H9 (cell line): ENCODE measurements at regions not wholly inside any gene's neighbourhood (a gene's known extent, or its start where the extent isn't known, plus 50 kb on each side); places are given as distances from the start of the nearest gene placed in this dataset.

Source experiments
- DNase-seq: peaks from one replicate; pipeline ENCODE4 v3.0.0-alpha.2; 2017
- H2AFZ ChIP-seq: one replicate; pipeline ENCODE4 v1.6.1; 2013; ENCODE audit warnings: mild to moderate bottlenecking, low read length, control low read depth, moderate library complexity
- H2AK5ac ChIP-seq: 2 replicates; pipeline ENCODE4 v1.6.1; 2013; ENCODE audit warnings: low read length, control low read depth, mixed read lengths; ENCODE audit not compliant: insufficient read length
- H2BK120ac ChIP-seq: one replicate; pipeline ENCODE4 v1.6.1; 2013; ENCODE audit warnings: low read depth, mild to moderate bottlenecking, low read length, control low read depth, inconsistent platforms; ENCODE audit not compliant: poor library complexity, severe bottlenecking
- H2BK12ac ChIP-seq: 2 replicates; pipeline ENCODE4 v1.6.1; 2013; ENCODE audit warnings: low read length, control low read depth, mixed read lengths, low read depth; ENCODE audit not compliant: insufficient read length
- H2BK15ac ChIP-seq: 2 replicates; pipeline ENCODE4 v1.6.1; 2013; ENCODE audit warnings: low read depth, low read length, control low read depth
- H2BK20ac ChIP-seq: one replicate; pipeline ENCODE4 v1.6.1; 2013; ENCODE audit warnings: low read depth, mild to moderate bottlenecking, low read length, control low read depth, inconsistent platforms; ENCODE audit not compliant: poor library complexity, severe bottlenecking
- H2BK5ac ChIP-seq: 2 replicates; pipeline ENCODE4 v1.6.1; 2013; ENCODE audit warnings: low read length, control low read depth, mixed read lengths; ENCODE audit not compliant: insufficient read length
- H3K14ac ChIP-seq: 2 replicates; pipeline ENCODE4 v1.6.1; 2013; ENCODE audit warnings: low read length, control low read depth; ENCODE audit not compliant: insufficient read depth
- H3K18ac ChIP-seq: 2 replicates; pipeline ENCODE4 v1.6.1; 2013; ENCODE audit warnings: low read depth, mild to moderate bottlenecking, mixed read lengths, low read length, control low read depth; ENCODE audit not compliant: insufficient read length
- H3K23ac ChIP-seq: 2 replicates; pipeline ENCODE4 v1.6.1; 2013; ENCODE audit warnings: low read length, control low read depth, mixed read lengths, low read depth; ENCODE audit not compliant: insufficient read length
- H3K23me2 ChIP-seq: 2 replicates; pipeline ENCODE4 v1.6.1; 2013; ENCODE audit warnings: low read depth, mild to moderate bottlenecking, mixed read lengths, low read length, control low read depth; ENCODE audit not compliant: insufficient read length, poor library complexity, severe bottlenecking
- H3K27ac ChIP-seq: 2 replicates; pipeline ENCODE4 v1.5.1; 2013; ENCODE audit warnings: low read length, control low read depth, mixed read lengths, low read depth; ENCODE audit not compliant: insufficient read length
- H3K27me3 ChIP-seq: 2 replicates; pipeline ENCODE4 v1.6.1; 2013; ENCODE audit warnings: low read length, control low read depth, inconsistent platforms; ENCODE audit not compliant: insufficient read depth
- H3K4ac ChIP-seq: 2 replicates; pipeline ENCODE4 v1.6.1; 2013; ENCODE audit warnings: low read depth, mild to moderate bottlenecking, control low read depth, inconsistent platforms, low read length, moderate library complexity
- H3K4me1 ChIP-seq: 2 replicates; pipeline ENCODE4 v1.6.1; 2013; ENCODE audit warnings: low read length, control low read depth, inconsistent platforms; ENCODE audit not compliant: insufficient read depth
- H3K4me2 ChIP-seq: 2 replicates; pipeline ENCODE4 v1.6.1; 2013; ENCODE audit warnings: low read length, control low read depth, mixed read lengths; ENCODE audit not compliant: insufficient read length, insufficient read depth
- H3K56ac ChIP-seq: 2 replicates; pipeline ENCODE4 v1.6.1; 2013; ENCODE audit warnings: low read depth, mild to moderate bottlenecking, mixed read lengths, low read length, control low read depth; ENCODE audit not compliant: insufficient read length
- H3K79me1 ChIP-seq: 2 replicates; pipeline ENCODE4 v1.6.1; 2013; ENCODE audit warnings: low read depth, mild to moderate bottlenecking, moderate library complexity, low read length, control low read depth, inconsistent platforms; ENCODE audit not compliant: insufficient read depth, poor library complexity, severe bottlenecking
- H3K79me2 ChIP-seq: 2 replicates; pipeline ENCODE4 v1.6.1; 2013; ENCODE audit warnings: low read length, control low read depth, inconsistent platforms; ENCODE audit not compliant: insufficient read depth
- H3K9ac ChIP-seq: 2 replicates; pipeline ENCODE4 v1.6.1; 2013; ENCODE audit warnings: low read length, control low read depth, mixed read lengths; ENCODE audit not compliant: insufficient read length; ENCODE audit errors: extremely low read depth
- H3K9me3 ChIP-seq: one replicate; pipeline ENCODE4 v1.6.1; 2013; ENCODE audit warnings: low read depth, low read length, inconsistent platforms; ENCODE audit not compliant: control insufficient read depth
- H3T11ph ChIP-seq: one replicate; pipeline ENCODE4 v1.6.1; 2013; ENCODE audit warnings: mild to moderate bottlenecking, low read length, control low read depth, inconsistent platforms
- H4K20me1 ChIP-seq: one replicate; pipeline ENCODE4 v1.6.1; 2013; ENCODE audit not compliant: control insufficient read depth, insufficient read length, insufficient read depth
- H4K5ac ChIP-seq: 2 replicates; pipeline ENCODE4 v1.6.1; 2013; ENCODE audit warnings: low read depth, mild to moderate bottlenecking, mixed read lengths, low read length, control low read depth; ENCODE audit not compliant: insufficient read length
- H4K8ac ChIP-seq: replicated peaks from 2 replicates; pipeline ENCODE4 v1.6.1; 2013; ENCODE audit warnings: low read length, control low read depth, mixed read lengths, low read depth; ENCODE audit not compliant: insufficient read length
- H4K91ac ChIP-seq: 2 replicates; pipeline ENCODE4 v1.6.1; 2013; ENCODE audit warnings: low read depth, mild to moderate bottlenecking, moderate library complexity, mixed read lengths, low read length, control low read depth; ENCODE audit not compliant: insufficient read length
- H3K27ac Mint-ChIP-seq, 3 experiments: 2 replicates in 2 of 3; 3 replicates in 1 of 3; pipeline ENCODE4 v1.8.0; 2020 to 2021; ENCODE audit warnings: mixed read lengths in 3 of 3, mild to moderate bottlenecking in 1 of 3, moderate library complexity in 1 of 3
- H3K27me3 Mint-ChIP-seq: 2 replicates; pipeline ENCODE4 v1.8.0; 2021; ENCODE audit warnings: low read depth, mild to moderate bottlenecking, moderate library complexity, mixed read lengths
- H3K36me3 Mint-ChIP-seq, 3 experiments: 2 replicates in 2 of 3; 3 replicates in 1 of 3; pipeline ENCODE4 v1.8.0; 2020 to 2021; ENCODE audit warnings: low read depth in 3 of 3, mixed read lengths in 3 of 3; ENCODE audit not compliant: insufficient read depth in 1 of 3
- H3K4me1 Mint-ChIP-seq, 2 experiments: 2 replicates each; pipeline ENCODE4 v1.8.0; 2020; ENCODE audit warnings: mixed read lengths in 2 of 2
- H3K4me3 Mint-ChIP-seq, 2 experiments: 2 replicates in 1 of 2; 3 replicates in 1 of 2; pipeline ENCODE4 v1.8.0; 2020 to 2021; ENCODE audit warnings: mild to moderate bottlenecking in 2 of 2, mixed read lengths in 2 of 2, moderate library complexity in 1 of 2
- H3K9me3 Mint-ChIP-seq, 2 experiments: 2 replicates in 1 of 2; 3 replicates in 1 of 2; pipeline ENCODE4 v1.8.0; 2020; ENCODE audit warnings: mild to moderate bottlenecking in 2 of 2, mixed read lengths in 2 of 2, moderate library complexity in 1 of 2
- CTCF ChIP-seq: fragments of 200-600 bp; sonication (generic); conservative IDR thresholded peaks from 3 replicates; pipeline ENCODE4 v1.8.0; 2021; ENCODE audit warnings: antibody characterized with exemption, mild to moderate bottlenecking
- WGBS: extraction: QIAGEN DNeasy Blood & Tissue Kit; methylation state at CpG from one replicate; pipeline ENCODE4 v1.1.7; 2013; ENCODE audit warnings: missing lambda C conversion rate, low lambda C conversion rate, mixed read lengths; ENCODE audit not compliant: insufficient read length; ENCODE audit errors: extremely low coverage; 5-methylcytosine and 5-hydroxymethylcytosine counted together

- H3K9me3 ChIP-seq: no peaks in the 10 kb centered on the region
- no peak overlapping the region for H4K5ac ChIP-seq
- no peak overlapping the region for H2AFZ ChIP-seq
- no peak overlapping the region for H3K9ac ChIP-seq
- no peaks in the 10 kb centered on the region for H3K9me3 Mint-ChIP-seq
- WGBS: no CpG with 5 or more reads among the region's 2 CpGs
- no peak for DNase-seq
- H3K27ac ChIP-seq: no peak overlapping the region
- H3K23me2 ChIP-seq: no peaks in the 10 kb centered on the region
- no peak overlapping the region for H4K91ac ChIP-seq
- H3K79me2 ChIP-seq: no peaks in the 10 kb centered on the region
- no peak overlapping the region for H3K23ac ChIP-seq
- H3K14ac ChIP-seq: no peak overlapping the region
- no peak overlapping the region; a peak in 1 of 7 replicates for H3K27ac Mint-ChIP-seq
- H3K27me3 ChIP-seq: no peaks in the 10 kb centered on the region
- TF ChIP-seq CTCF: no peak
- H3K4ac ChIP-seq: no peak overlapping the region
- H3K56ac ChIP-seq: no peak overlapping the region
- no peak overlapping the region for H2BK12ac ChIP-seq
- H2BK120ac ChIP-seq: no peak overlapping the region
- H3K4me3 Mint-ChIP-seq: no peak overlapping the region
- H4K8ac ChIP-seq: no peak overlapping the region
- H3K4me1 Mint-ChIP-seq: no peaks in the 10 kb centered on the region
- no peak overlapping the region for H3T11ph ChIP-seq
- H3K79me1 ChIP-seq: no peaks in the 10 kb centered on the region
- H4K20me1 ChIP-seq: no peaks in the 10 kb centered on the region
- no peak overlapping the region for H2BK5ac ChIP-seq
- no peak overlapping the region for H3K4me2 ChIP-seq
- H2AK5ac ChIP-seq: no peak overlapping the region
- H2BK20ac ChIP-seq: no peak overlapping the region
- H3K27me3 Mint-ChIP-seq: no peaks in the 10 kb centered on the region
- H3K4me1 ChIP-seq: no peaks in the 10 kb centered on the region
- no peak overlapping the region for H2BK15ac ChIP-seq
- H3K36me3 Mint-ChIP-seq: no peaks in the 10 kb centered on the region
- H3K18ac ChIP-seq: no peak overlapping the region
These were observed 1513.6 kb upstream of the SEL1L start for GRCh38 chr14:83047059-83047830.
